Bronchial epithelial cell (primary cell): ENCODE measurements at regions not wholly inside any gene's neighbourhood (a gene's known extent, or its start where the extent isn't known, plus 50 kb on each side); places are given as distances from the start of the nearest gene placed in this dataset.

Experiments used
- DNase-seq: peaks from one replicate; pipeline ENCODE4 v3.0.0-alpha.2; 2010; ENCODE audit warnings: low read depth
- FAIRE-seq: peaks from 2 replicates; lab custom pipeline; 2011; peaks lifted over from hg19 to GRCh38; lab: Jason Lieb, UNC
- H3K27me3 ChIP-seq: 2 replicates; pipeline ENCODE4 v1.5.1; 2011; ENCODE audit warnings: low read length; ENCODE audit not compliant: control insufficient read depth, insufficient read depth
- H3K36me3 ChIP-seq: 2 replicates; pipeline ENCODE4 v1.5.1; 2011; ENCODE audit warnings: low read length; ENCODE audit not compliant: control insufficient read depth, insufficient read depth
- H3K4me3 ChIP-seq: 2 replicates; pipeline ENCODE4 v1.5.1; 2011; ENCODE audit warnings: mild to moderate bottlenecking, low read depth, low read length, control low read depth
- TF ChIP-seq, protein P1 (sequence below): IDR thresholded peaks from 2 replicates; pipeline ENCODE4 v1.5.1; 2011; ENCODE audit warnings: mild to moderate bottlenecking, moderate library complexity, low read length, control low read depth, inconsistent platforms; ENCODE audit not compliant: insufficient read depth, severe bottlenecking

- DNase-seq (no peak), FAIRE-seq (no peak)
- Histone ChIP-seq H3K36me3 (no peaks in the 10 kb centered on the region), H3K27me3 (no peaks in the 10 kb centered on the region), H3K4me3 (no peak overlapping the region)
- TF ChIP-seq, protein P1, sequence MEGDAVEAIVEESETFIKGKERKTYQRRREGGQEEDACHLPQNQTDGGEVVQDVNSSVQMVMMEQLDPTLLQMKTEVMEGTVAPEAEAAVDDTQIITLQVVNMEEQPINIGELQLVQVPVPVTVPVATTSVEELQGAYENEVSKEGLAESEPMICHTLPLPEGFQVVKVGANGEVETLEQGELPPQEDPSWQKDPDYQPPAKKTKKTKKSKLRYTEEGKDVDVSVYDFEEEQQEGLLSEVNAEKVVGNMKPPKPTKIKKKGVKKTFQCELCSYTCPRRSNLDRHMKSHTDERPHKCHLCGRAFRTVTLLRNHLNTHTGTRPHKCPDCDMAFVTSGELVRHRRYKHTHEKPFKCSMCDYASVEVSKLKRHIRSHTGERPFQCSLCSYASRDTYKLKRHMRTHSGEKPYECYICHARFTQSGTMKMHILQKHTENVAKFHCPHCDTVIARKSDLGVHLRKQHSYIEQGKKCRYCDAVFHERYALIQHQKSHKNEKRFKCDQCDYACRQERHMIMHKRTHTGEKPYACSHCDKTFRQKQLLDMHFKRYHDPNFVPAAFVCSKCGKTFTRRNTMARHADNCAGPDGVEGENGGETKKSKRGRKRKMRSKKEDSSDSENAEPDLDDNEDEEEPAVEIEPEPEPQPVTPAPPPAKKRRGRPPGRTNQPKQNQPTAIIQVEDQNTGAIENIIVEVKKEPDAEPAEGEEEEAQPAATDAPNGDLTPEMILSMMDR: no peak
Measured at GRCh38 chr11:88042647-88043046, 132.6 kb downstream of the RAB38 start.

- TF ChIP-seq, protein P1: no peak
- no peak overlapping the region for H3K4me3 ChIP-seq
- peak; percentile 50 for FAIRE-seq
- H3K36me3 ChIP-seq: no peaks in the 10 kb centered on the region
- no peak for DNase-seq
- no peaks in the 10 kb centered on the region for H3K27me3 ChIP-seq
Measured at GRCh38 chr11:88042238-88042637, 133.0 kb downstream of the RAB38 start.

GRCh38 chr11:88041679-88042078, 133.6 kb downstream of the RAB38 start:
- FAIRE-seq (no peak), DNase-seq (no peak)
- H3K4me3 ChIP-seq: no peak overlapping the region
- TF ChIP-seq, protein P1: no peak
- H3K27me3 ChIP-seq: no peaks in the 10 kb centered on the region
- no peaks in the 10 kb centered on the region for H3K36me3 ChIP-seq

- no peaks in the 10 kb centered on the region for H3K36me3 ChIP-seq
- no peaks in the 10 kb centered on the region for H3K27me3 ChIP-seq
- DNase-seq (no peak), FAIRE-seq (no peak)
- H3K4me3 ChIP-seq: no peak overlapping the region
- TF ChIP-seq, protein P1: no peak
Measured at GRCh38 chr11:88040148-88040496, 135.1 kb downstream of the RAB38 start.

DNA sequence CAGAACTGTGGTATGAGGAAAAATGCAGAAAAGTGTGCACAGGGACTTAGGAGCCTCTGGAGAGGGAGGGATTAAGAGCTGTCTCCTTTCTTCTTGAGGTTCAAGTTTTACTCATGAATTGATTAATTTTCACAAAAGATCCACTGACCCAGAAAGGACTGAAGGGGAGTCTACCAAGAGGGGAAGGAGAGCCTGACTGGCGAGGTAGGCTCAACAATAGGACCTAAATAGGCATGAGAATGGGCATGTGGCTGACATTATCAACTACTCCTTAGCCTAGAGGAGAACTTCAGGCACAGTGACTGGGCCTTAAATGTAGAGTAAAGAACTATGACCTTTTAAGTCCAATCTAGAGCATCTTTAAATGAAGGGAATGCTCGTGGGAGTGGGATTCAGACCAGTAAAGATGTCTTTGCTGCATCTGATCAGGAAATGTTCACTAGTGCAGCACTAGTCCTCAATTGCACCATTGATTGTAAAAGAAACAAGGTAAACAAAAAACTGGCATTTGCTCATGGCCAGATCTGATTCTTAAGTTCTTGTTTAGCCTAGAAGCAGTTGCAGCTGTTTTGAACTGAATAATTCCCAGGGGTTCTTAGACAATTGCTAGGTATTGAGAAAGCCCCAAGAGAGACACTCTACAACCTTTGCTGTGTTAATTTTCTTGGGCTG, 135.6 kb downstream of the RAB38 start:
- no peaks in the 10 kb centered on the region for H3K27me3 ChIP-seq
- no peaks in the 10 kb centered on the region for H3K36me3 ChIP-seq
- FAIRE-seq (peak; percentile 43), DNase-seq (no peak)
- TF ChIP-seq, protein P1: no peak
- no peak overlapping the region for H3K4me3 ChIP-seq

GRCh38 chr11:88038063-88038462, 137.2 kb downstream of the RAB38 start:
- no peak for DNase-seq
- Histone ChIP-seq H3K4me3 (no peak overlapping the region), H3K36me3 (no peaks in the 10 kb centered on the region), H3K27me3 (no peaks in the 10 kb centered on the region)
- TF ChIP-seq, protein P1: no peak
- no peak for FAIRE-seq
